Tibial artery (tissue), 4 donors: ENCODE measurements at regions not wholly inside any gene's neighbourhood (a gene's known extent, or its start where the extent isn't known, plus 50 kb on each side); places are given as distances from the start of the nearest gene placed in this dataset.

Experiments
- DNase-seq, 2 donors: peaks; one replicate each; pipeline ENCODE4 v3.0.0-alpha.2; 2019
- H3K27ac ChIP-seq, 2 donors: fragments of 200-600 bp; sonication (generic) in 1 of 2; 1 replicate in 1 of 2; 2 replicates in 1 of 2; pipeline ENCODE4 v1.5.1; 2018 to 2019; ENCODE audit warnings: mild to moderate bottlenecking in 1 of 2
- H3K27me3 ChIP-seq, 2 donors: fragments of 200-600 bp; sonication (generic) in 1 of 2; one replicate each; pipeline versions ENCODE4 v1.5.1 to v1.6.0; 2016 to 2019
- H3K36me3 ChIP-seq, 3 donors: fragments of 200-600 bp; sonication (generic) in 2 of 3; one replicate each; pipeline ENCODE4 v1.5.1; 2016 to 2019; ENCODE audit warnings: mild to moderate bottlenecking in 2 of 3
- H3K4me1 ChIP-seq, 4 donors: fragments of 200-600 bp; sonication (generic) in 2 of 4; 1 replicate in 3 of 4; 2 replicates in 1 of 4; pipeline ENCODE4 v1.5.1; 2016 to 2019
- H3K4me3 ChIP-seq, 2 donors: fragments of 200-600 bp; sonication (generic) in 1 of 2; 1 replicate in 1 of 2; 2 replicates in 1 of 2; pipeline ENCODE4 v1.5.1; 2018 to 2019; ENCODE audit warnings: mild to moderate bottlenecking in 2 of 2
- H3K9me3 ChIP-seq, 3 donors: fragments of 200-600 bp; sonication (generic) in 1 of 3; one replicate each; pipeline ENCODE4 v1.5.1; 2016 to 2019
- CTCF ChIP-seq, 2 experiments: fragments of 200-600 bp in 1 of 2; fragments of 450-650 bp in 1 of 2; IDR thresholded peaks; one replicate each; pipeline ENCODE4 v1.5.1; 2017 to 2019; ENCODE audit warnings: antibody characterized with exemption in 2 of 2, mild to moderate bottlenecking in 1 of 2, moderate library complexity in 1 of 2
- intact Hi-C: fragments of 100-400 bp; cut with DNase I; formaldehyde crosslinking; loops from one replicate; pipeline ENCODE4 v1.15.0; 2023; ENCODE audit warnings: low total_unique reads

- Histone ChIP-seq H3K36me3 (no peaks in the 10 kb centered on the region), H3K4me1 (peaks cover 0 to 92% (median 69%) of the 10 kb centered on the region in 4 donors), H3K27ac (peak overlapping the region; percentile 87 to 92), H3K4me3 (no peak overlapping the region), H3K27me3 (no peaks in the 10 kb centered on the region), H3K9me3 (no peaks in the 10 kb centered on the region)
- no peak for TF ChIP-seq CTCF (IDR thresholded peaks at IDR 0.05)
- intact Hi-C loops, result no loop called here
- DNase-seq, result no peak
These were observed 84.7 kb downstream of the NDUFS5 start for GRCh38 chr1:39110882-39111281.

- intact Hi-C loops, result no loop called here
- no peaks in the 10 kb centered on the region for H3K36me3 ChIP-seq
- TF ChIP-seq CTCF (IDR thresholded peaks at IDR 0.05), result no peak
- no peak for DNase-seq
- H3K27me3 ChIP-seq, result no peaks in the 10 kb centered on the region
- H3K4me3 ChIP-seq, result no peak overlapping the region
- peaks cover 0 to 97% (median 69%) of the 10 kb centered on the region in 4 donors for H3K4me1 ChIP-seq
- H3K27ac ChIP-seq, result peak overlapping the region; percentile 87 to 92
- no peaks in the 10 kb centered on the region for H3K9me3 ChIP-seq
These were observed 87.1 kb downstream of the NDUFS5 start for GRCh38 chr1:39113109-39113743.

GRCh38 chr1:39115271-39116110 lies 89.0 kb upstream of the MACF1 start:
- no peak overlapping the region for H3K4me3 ChIP-seq
- peaks cover 0 to 82% (median 56%) of the 10 kb centered on the region in 4 donors for H3K4me1 ChIP-seq
- no peak for DNase-seq
- no peaks in the 10 kb centered on the region for H3K36me3 ChIP-seq
- no peaks in the 10 kb centered on the region for H3K27me3 ChIP-seq
- no peaks in the 10 kb centered on the region for H3K9me3 ChIP-seq
- no peak for TF ChIP-seq CTCF (IDR thresholded peaks at IDR 0.05)
- intact Hi-C loops, result no loop called here
- H3K27ac ChIP-seq, result peak overlapping the region; percentile 21 to 35

- no peaks in the 10 kb centered on the region for H3K27me3 ChIP-seq
- no peak for TF ChIP-seq CTCF (IDR thresholded peaks at IDR 0.05)
- H3K4me1 ChIP-seq, result peaks cover 0 to 75% (median 50%) of the 10 kb centered on the region in 4 donors
- H3K27ac ChIP-seq, result no peak overlapping the region
- intact Hi-C loops, result no loop called here
- H3K36me3 ChIP-seq, result no peaks in the 10 kb centered on the region
- no peak for DNase-seq
- no peaks in the 10 kb centered on the region for H3K9me3 ChIP-seq
- no peak overlapping the region for H3K4me3 ChIP-seq
These were observed 88.3 kb upstream of the MACF1 start for GRCh38 chr1:39116116-39116607.

- H3K4me1 ChIP-seq, result peaks cover 0 to 65% (median 45%) of the 10 kb centered on the region in 4 donors
- intact Hi-C loops, result no loop called here
- no peaks in the 10 kb centered on the region for H3K9me3 ChIP-seq
- no peaks in the 10 kb centered on the region for H3K27me3 ChIP-seq
- H3K4me3 ChIP-seq, result no peak overlapping the region
- peaks cover 0 to 6% (median 0%) of the 10 kb centered on the region in 3 donors for H3K36me3 ChIP-seq
- no peak for DNase-seq
- no peak for TF ChIP-seq CTCF (IDR thresholded peaks at IDR 0.05)
- H3K27ac ChIP-seq, result no peak overlapping the region
These were observed 87.4 kb upstream of the MACF1 start for GRCh38 chr1:39116860-39117728.
